ENCODE measurements at regions not wholly inside any gene's neighbourhood (a gene's known extent, or its start where the extent isn't known, plus 50 kb on each side); places are given as distances from the start of the nearest gene placed in this dataset.
"Not testable (repeated sequence)": the region's sequence is repeated elsewhere in the genome, so short reads cannot be mapped to it uniquely, and the experiment has no call there.

DNA sequence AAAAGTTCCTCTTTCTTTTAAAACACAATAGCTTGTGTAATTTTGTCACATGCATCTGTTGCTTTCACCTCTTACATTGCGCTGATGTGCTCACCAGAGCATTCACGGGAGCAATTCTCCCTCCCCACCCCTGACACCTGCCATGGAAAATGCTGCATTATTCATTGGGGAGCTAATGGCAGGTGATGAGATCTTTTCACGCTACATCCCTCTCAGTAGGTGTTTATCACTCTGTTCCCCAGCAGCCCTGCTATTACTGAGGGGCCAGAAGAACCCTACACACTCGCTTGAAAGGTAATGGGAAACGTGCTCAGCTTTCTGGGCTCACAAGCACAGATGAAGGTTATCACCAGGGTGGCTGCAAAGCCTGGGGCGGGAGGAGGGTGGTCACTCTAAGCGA, 398.0 kb downstream of the PSAT1 start:
- intact Hi-C loops (cut with DNase I): no loop called here
- ATAC-seq: peak in 3 of 4 donors; percentile 11 to 77 (median 48)
- Histone ChIP-seq H3K9me3 (no peaks in the 10 kb centered on the region), H3K36me3 (no peaks in the 10 kb centered on the region), H3K4me1 (no peaks in the 10 kb centered on the region), H3K27ac (no peak overlapping the region), H3K4me3 (no peak overlapping the region), H3K27me3 (no peaks in the 10 kb centered on the region)
- peak in 1 of 6 donors; percentile 14 for DNase-seq
- no peak for FAIRE-seq
- no peak for TF ChIP-seq CTCF (IDR thresholded peaks at IDR 0.05)
- WGBS, 2 donors: 54% methylated on average over 7 of the region's 7 CpGs

GRCh38 chr9:78695519-78695918, 398.6 kb downstream of the PSAT1 start:
- intact Hi-C loops (cut with DNase I): no loop called here
- ATAC-seq (peak in 3 of 4 donors; percentile 12 to 30 (median 17)), FAIRE-seq (no peak), DNase-seq (no peak)
- H3K36me3 ChIP-seq: no peaks in the 10 kb centered on the region
- no peak for TF ChIP-seq CTCF (IDR thresholded peaks at IDR 0.05)
- no peaks in the 10 kb centered on the region for H3K27me3 ChIP-seq
- no peaks in the 10 kb centered on the region for H3K4me1 ChIP-seq
- no peaks in the 10 kb centered on the region for H3K9me3 ChIP-seq
- WGBS, 2 donors: 30 to 39% methylated on average over 5 of the region's 5 CpGs
- H3K4me3 ChIP-seq: no peak overlapping the region
- no peak overlapping the region for H3K27ac ChIP-seq

- no peak for ATAC-seq
- Histone ChIP-seq H3K4me3 (no peak overlapping the region), H3K27ac (no peak overlapping the region), H3K4me1 (no peaks in the 10 kb centered on the region), H3K36me3 (no peaks in the 10 kb centered on the region), H3K9me3 (no peaks in the 10 kb centered on the region), H3K27me3 (no peaks in the 10 kb centered on the region)
- DNase-seq: no peak
- intact Hi-C loops (cut with DNase I): no loop called here
- WGBS, 2 donors: 24 to 25% methylated on average over 1 of the region's 1 CpG
- no peak for FAIRE-seq
- TF ChIP-seq CTCF (IDR thresholded peaks at IDR 0.05): no peak
Measured at GRCh38 chr9:78697618-78698017, 400.7 kb downstream of the PSAT1 start.

DNA sequence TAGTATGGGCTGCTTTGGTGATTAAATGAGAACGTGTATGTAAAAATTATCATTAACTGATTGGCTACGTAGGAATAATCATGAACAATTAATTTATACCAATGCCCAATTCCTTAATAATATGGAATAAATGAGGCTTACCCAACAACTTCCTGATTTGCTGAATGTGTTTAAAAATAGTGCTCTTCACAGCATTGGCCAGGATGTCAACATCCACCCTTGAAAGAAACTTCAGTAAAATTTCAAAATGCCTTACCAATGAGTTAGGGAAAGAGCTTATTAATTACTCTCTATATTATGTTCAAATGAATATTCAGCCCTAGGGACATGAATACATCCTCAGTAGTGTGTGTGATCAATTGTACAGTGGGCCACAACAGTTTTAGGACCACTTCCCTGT, 401.4 kb downstream of the PSAT1 start:
- FAIRE-seq (no peak), DNase-seq (no peak), ATAC-seq (no peak)
- no peak for TF ChIP-seq CTCF (IDR thresholded peaks at IDR 0.05)
- no peaks in the 10 kb centered on the region for H3K4me1 ChIP-seq
- no peaks in the 10 kb centered on the region for H3K27me3 ChIP-seq
- 59 to 68% methylated on average over 2 of the region's 2 CpGs for WGBS, 2 donors
- no peaks in the 10 kb centered on the region for H3K36me3 ChIP-seq
- no peaks in the 10 kb centered on the region for H3K9me3 ChIP-seq
- no peak overlapping the region for H3K4me3 ChIP-seq
- intact Hi-C loops (cut with DNase I): no loop called here
- no peak overlapping the region for H3K27ac ChIP-seq

- FAIRE-seq; H3K27me3 ChIP-seq; H3K4me1 ChIP-seq; H3K36me3 ChIP-seq; ATAC-seq; intact Hi-C loops (cut with DNase I); H3K4me3 ChIP-seq; H3K9me3 ChIP-seq; H3K27ac ChIP-seq; DNase-seq: not testable (repeated sequence)
- WGBS, 2 donors: 79 to 90% methylated on average over 3 of the region's 3 CpGs
Measured at GRCh38 chr9:78699217-78699616, 402.3 kb downstream of the PSAT1 start.

- H3K36me3 ChIP-seq; H3K9me3 ChIP-seq; ATAC-seq; H3K27me3 ChIP-seq; H3K4me1 ChIP-seq; FAIRE-seq; intact Hi-C loops (cut with DNase I); H3K27ac ChIP-seq; H3K4me3 ChIP-seq: not testable (repeated sequence)
- peak in 1 of 6 donors; percentile 15 for DNase-seq
- 54 to 71% methylated on average over 4 of the region's 4 CpGs for WGBS, 2 donors
Measured at GRCh38 chr9:78704153-78704552, 407.2 kb downstream of the PSAT1 start.

Measured in pancreas (tissue), 10 donors.